ENCODE measurements at regions not wholly inside any gene's neighbourhood (a gene's known extent, or its start where the extent isn't known, plus 50 kb on each side); places are given as distances from the start of the nearest gene placed in this dataset.

GRCh38 chr11:109197656-109198055 lies 224.3 kb upstream of the C11orf87 start:
- TF ChIP-seq CTCF (conservative IDR thresholded peaks at IDR 0.05; ENCODE audit: low read length) (no peak), EZH2phosphoT487 (IDR thresholded peaks at IDR 0.05; ENCODE audit: borderline replicate concordance) (no peak)
